Endothelial cell of umbilical vein (primary cell): ENCODE measurements at regions not wholly inside any gene's neighbourhood (a gene's known extent, or its start where the extent isn't known, plus 50 kb on each side); places are given as distances from the start of the nearest gene placed in this dataset.

Experiments used
- CTCF ChIP-seq, 2 donors: IDR thresholded peaks; 1 replicate in 1 of 2; 2 replicates in 1 of 2; pipeline ENCODE4 v1.5.1; 2011; ENCODE audit warnings: low read length in 2 of 2, mild to moderate bottlenecking in 2 of 2, moderate library complexity in 2 of 2, control low read depth in 1 of 2, inconsistent platforms in 1 of 2, low read depth in 1 of 2; ENCODE audit not compliant: insufficient read depth in 1 of 2; ENCODE audit errors: extremely low read depth in 1 of 2
- EZH2 ChIP-seq: IDR thresholded peaks from 2 replicates; pipeline ENCODE4 v1.6.1; 2012; ENCODE audit warnings: borderline replicate concordance, low read depth, mild to moderate bottlenecking, moderate library complexity, low read length, inconsistent platforms; ENCODE audit not compliant: severe bottlenecking
- FOS ChIP-seq: IDR thresholded peaks from 2 replicates; pipeline ENCODE4 v1.6.1; 2011; ENCODE audit warnings: mild to moderate bottlenecking, low read length, moderate library complexity, borderline replicate concordance; ENCODE audit not compliant: insufficient read depth
- GATA2 ChIP-seq: IDR thresholded peaks from 2 replicates; pipeline ENCODE4 v1.7.0; 2011; ENCODE audit warnings: low read depth, mild to moderate bottlenecking, moderate library complexity, mixed read lengths, low read length; ENCODE audit not compliant: insufficient read length, insufficient read depth
- JUN ChIP-seq: IDR thresholded peaks from 2 replicates; pipeline ENCODE4 v1.6.1; 2011; ENCODE audit warnings: borderline replicate concordance, low read depth; ENCODE audit not compliant: insufficient read length, insufficient read depth
- MAX ChIP-seq: IDR thresholded peaks from 2 replicates; pipeline ENCODE4 v1.6.1; 2011; ENCODE audit not compliant: insufficient read depth, insufficient read length
- MYC ChIP-seq: IDR thresholded peaks from one replicate; pipeline ENCODE4 v1.6.1; 2011; ENCODE audit warnings: mild to moderate bottlenecking, low read depth, low read length
- POLR2A ChIP-seq: IDR thresholded peaks from 2 replicates; pipeline ENCODE4 v1.6.1; 2012; ENCODE audit warnings: low read depth, mild to moderate bottlenecking, control low read depth, low read length
- POLR2AphosphoS5 ChIP-seq: IDR thresholded peaks from 2 replicates; pipeline ENCODE4 v1.6.1; 2012; ENCODE audit warnings: low read depth, mild to moderate bottlenecking, control low read depth, low read length, moderate library complexity; ENCODE audit not compliant: insufficient read depth

GRCh38 chr2:204298404-204298803 lies 246.9 kb upstream of the PARD3B start:
- TF ChIP-seq POLR2AphosphoS5 = no peak
- TF ChIP-seq CTCF (IDR thresholded peaks at IDR 0.05; ENCODE audit: extremely low read depth in 1 of 2, insufficient read depth in 1 of 2, low read depth in 1 of 2, low read length in 2 of 2) = no peak
- no peak for TF ChIP-seq POLR2A
- TF ChIP-seq EZH2 = no peak
- no peak for TF ChIP-seq MAX
- TF ChIP-seq MYC = no peak
- TF ChIP-seq GATA2 = no peak
- TF ChIP-seq JUN = no peak
- TF ChIP-seq FOS = no peak
